ENCODE measurements at regions not wholly inside any gene's neighbourhood (a gene's known extent, or its start where the extent isn't known, plus 50 kb on each side); places are given as distances from the start of the nearest gene placed in this dataset.

- Mint-ChIP-seq H3K27ac (peak overlapping the region; percentile 52), H3K4me3 (peak overlapping the region; percentile 73), H3K4me1 (ENCODE audit: unreplicated experiment) (peaks cover 6% of the 10 kb centered on the region), H3K27me3 (peaks cover 6% of the 10 kb centered on the region), H3K9me3 (peaks cover 3% of the 10 kb centered on the region), H3K36me3 (no peaks in the 10 kb centered on the region)
- no peak for TF ChIP-seq CTCF (conservative IDR thresholded peaks at IDR 0.05)
- DNase-seq (ENCODE audit: extremely low spot score, unreplicated experiment), result no peak
These were observed 196.1 kb upstream of the B3GAT1 start for GRCh38 chr11:134607963-134608750.

GRCh38 chr11:134606251-134606650 is 194.2 kb upstream of the B3GAT1 start:
- Mint-ChIP-seq H3K4me3 (no peak overlapping the region), H3K27ac (no peak overlapping the region), H3K27me3 (peaks cover 7% of the 10 kb centered on the region), H3K4me1 (ENCODE audit: unreplicated experiment) (peaks cover 6% of the 10 kb centered on the region), H3K9me3 (peaks cover 3% of the 10 kb centered on the region), H3K36me3 (no peaks in the 10 kb centered on the region)
- TF ChIP-seq CTCF (conservative IDR thresholded peaks at IDR 0.05), result no peak
- no peak for DNase-seq (ENCODE audit: extremely low spot score, unreplicated experiment)

- Mint-ChIP-seq H3K9me3 (peaks cover 3% of the 10 kb centered on the region), H3K27ac (no peak overlapping the region), H3K4me1 (ENCODE audit: unreplicated experiment) (peaks cover 6% of the 10 kb centered on the region), H3K4me3 (no peak overlapping the region), H3K27me3 (peaks cover 7% of the 10 kb centered on the region), H3K36me3 (no peaks in the 10 kb centered on the region)
- DNase-seq (ENCODE audit: extremely low spot score, unreplicated experiment), result no peak
- no peak for TF ChIP-seq CTCF (conservative IDR thresholded peaks at IDR 0.05)
These were observed 192.8 kb upstream of the B3GAT1 start for GRCh38 chr11:134604886-134605285.

GRCh38 chr11:134599299-134599771 is 187.3 kb upstream of the B3GAT1 start:
- Mint-ChIP-seq H3K9me3 (no peaks in the 10 kb centered on the region), H3K36me3 (no peaks in the 10 kb centered on the region), H3K27me3 (peaks cover 17% of the 10 kb centered on the region), H3K4me1 (ENCODE audit: unreplicated experiment) (no peaks in the 10 kb centered on the region), H3K27ac (no peak overlapping the region), H3K4me3 (no peak overlapping the region)
- DNase-seq (ENCODE audit: extremely low spot score, unreplicated experiment), result no peak
- no peak for TF ChIP-seq CTCF (conservative IDR thresholded peaks at IDR 0.05)

- no peak for DNase-seq (ENCODE audit: extremely low spot score, unreplicated experiment)
These were observed 186.3 kb upstream of the B3GAT1 start for GRCh38 chr11:134598368-134598767.

More at GRCh38 chr11:134598368-134598767, 186.3 kb upstream of the B3GAT1 start:
- Mint-ChIP-seq H3K27ac (no peak overlapping the region), H3K36me3 (no peaks in the 10 kb centered on the region), H3K9me3 (no peaks in the 10 kb centered on the region), H3K4me1 (ENCODE audit: unreplicated experiment) (no peaks in the 10 kb centered on the region), H3K4me3 (no peak overlapping the region), H3K27me3 (peaks cover 18% of the 10 kb centered on the region)
- TF ChIP-seq CTCF (conservative IDR thresholded peaks at IDR 0.05), result no peak

Data from type B pancreatic cell (in vitro differentiated cells).